ENCODE measurements at regions not wholly inside any gene's neighbourhood (a gene's known extent, or its start where the extent isn't known, plus 50 kb on each side); places are given as distances from the start of the nearest gene placed in this dataset.

DNA sequence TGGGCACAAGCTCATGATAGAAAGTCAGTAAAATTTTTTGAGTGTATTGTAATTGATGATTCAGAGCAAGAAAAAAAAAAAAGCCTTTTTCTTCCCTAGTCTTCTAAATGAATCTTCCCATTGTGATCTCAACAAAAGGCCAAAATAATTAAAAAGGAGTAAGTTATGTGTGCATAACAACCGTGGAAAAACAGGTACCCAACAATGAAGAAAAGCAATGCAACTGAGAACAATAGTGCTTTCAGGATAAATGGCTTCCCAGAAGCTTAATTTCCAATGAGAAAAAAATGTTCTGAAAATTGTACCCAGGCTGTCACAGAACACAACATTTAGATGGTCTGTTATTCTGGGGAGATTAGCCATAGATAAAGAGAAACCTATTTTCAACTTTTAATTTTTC is 399.0 kb upstream of the AGA start:
- in situ Hi-C loops (cut with HindIII; ENCODE audit: extremely low pct_ligation_motif_present, low pct_unique_long_range_greater_than_20kb) = no loop called here
- no TSS peak for BruUV-seq (replicated peaks)
- no peak for FAIRE-seq

DNA sequence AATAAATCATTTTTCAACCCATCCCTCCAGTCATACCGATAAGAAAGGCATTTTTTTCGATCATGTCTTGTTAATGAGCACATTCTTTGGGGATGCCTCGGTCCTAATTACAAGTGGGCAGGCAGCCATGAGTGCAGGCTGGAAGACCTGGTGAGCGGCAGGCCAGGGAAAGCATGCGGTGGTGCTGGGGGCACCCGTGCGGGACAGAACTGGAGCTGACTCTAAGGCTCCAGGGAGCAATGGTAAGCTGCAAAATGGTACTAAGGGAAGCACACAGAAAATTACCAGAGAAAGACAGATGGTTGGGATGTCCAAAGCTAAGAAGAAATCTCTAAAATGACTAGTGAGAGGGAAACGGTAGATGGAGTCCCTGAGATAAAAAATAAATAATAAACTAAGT is 411.0 kb upstream of the AGA start:
- TF ChIP-seq CHD2 (IDR thresholded peaks at IDR 0.05; ENCODE audit: low read depth, low read length) (no peak), RCOR2 (CRISPR knock-in tag; IDR thresholded peaks at IDR 0.05) (no peak)
- POLR2A ChIA-PET = no interaction called here
- Histone ChIP-seq H3K9me3 (ENCODE audit: low read length) (peaks cover 33% of the 10 kb centered on the region), H3K4me2 (ENCODE audit: low read depth, low read length) (no peak overlapping the region), H3K79me2 (ENCODE audit: insufficient read depth, low read length) (no peaks in the 10 kb centered on the region), H3K9ac (ENCODE audit: insufficient read depth, low read depth, low read length) (no peak overlapping the region), H2AFZ (ENCODE audit: low read length) (no peak overlapping the region), H3K4me1 (ENCODE audit: insufficient read depth, low read length) (no peaks in the 10 kb centered on the region), H3K4me3 (replicated peaks in 1 of 3; ENCODE audit: insufficient read depth in 1 of 3, low read depth in 2 of 3, low read length in 3 of 3) (no peak overlapping the region), H4K20me1 (ENCODE audit: insufficient read depth, low read length) (no peaks in the 10 kb centered on the region), H3K27me3 (ENCODE audit: control insufficient read depth in 1 of 2, insufficient read depth in 2 of 2, low read length in 2 of 2) (no peaks in the 10 kb centered on the region), H3K27ac (ENCODE audit: extremely low read length, insufficient read depth, low read length) (no peak overlapping the region), H3K36me3 (replicated peaks in 1 of 2; ENCODE audit: control insufficient read depth in 1 of 2, insufficient read depth in 2 of 2, low read length in 2 of 2) (no peaks in the 10 kb centered on the region)
- FAIRE-seq (no peak), DNase-seq (ENCODE audit: low spot score) (no peak), ATAC-seq (no peak)
- intact Hi-C loops (cut with micrococcal nuclease; ENCODE audit: unreplicated experiment) (no loop called here), in situ Hi-C loops (cut with HindIII; ENCODE audit: extremely low pct_ligation_motif_present, low pct_unique_long_range_greater_than_20kb) (no loop called here)
- 39% methylated on average over 8 of the region's 8 CpGs for WGBS (ENCODE audit: low lambda C conversion rate)
- CTCF ChIA-PET (ENCODE audit: low intra/inter-chr PET ratio, low total read pairs) = no interaction called here
- no TSS peak for BruUV-seq (replicated peaks)

More for the DNA sequence above, 399.0 kb upstream of the AGA start:
- no peak overlapping the region for H3K4me3 ChIP-seq (replicated peaks in 1 of 3; ENCODE audit: insufficient read depth in 1 of 3, low read depth in 2 of 3, low read length in 3 of 3)
- intact Hi-C loops (cut with micrococcal nuclease; ENCODE audit: unreplicated experiment) = no loop called here
- ChIA-PET POLR2A (no interaction called here), CTCF (ENCODE audit: low intra/inter-chr PET ratio, low total read pairs) (no interaction called here)
- H3K27me3 ChIP-seq (ENCODE audit: control insufficient read depth in 1 of 2, insufficient read depth in 2 of 2, low read length in 2 of 2) = no peaks in the 10 kb centered on the region
- ATAC-seq (no peak), DNase-seq (ENCODE audit: low spot score) (no peak)
- H3K9ac ChIP-seq (ENCODE audit: insufficient read depth, low read depth, low read length) = no peak overlapping the region
- H3K79me2 ChIP-seq (ENCODE audit: insufficient read depth, low read length) = no peaks in the 10 kb centered on the region
- TF ChIP-seq, protein P1, sequence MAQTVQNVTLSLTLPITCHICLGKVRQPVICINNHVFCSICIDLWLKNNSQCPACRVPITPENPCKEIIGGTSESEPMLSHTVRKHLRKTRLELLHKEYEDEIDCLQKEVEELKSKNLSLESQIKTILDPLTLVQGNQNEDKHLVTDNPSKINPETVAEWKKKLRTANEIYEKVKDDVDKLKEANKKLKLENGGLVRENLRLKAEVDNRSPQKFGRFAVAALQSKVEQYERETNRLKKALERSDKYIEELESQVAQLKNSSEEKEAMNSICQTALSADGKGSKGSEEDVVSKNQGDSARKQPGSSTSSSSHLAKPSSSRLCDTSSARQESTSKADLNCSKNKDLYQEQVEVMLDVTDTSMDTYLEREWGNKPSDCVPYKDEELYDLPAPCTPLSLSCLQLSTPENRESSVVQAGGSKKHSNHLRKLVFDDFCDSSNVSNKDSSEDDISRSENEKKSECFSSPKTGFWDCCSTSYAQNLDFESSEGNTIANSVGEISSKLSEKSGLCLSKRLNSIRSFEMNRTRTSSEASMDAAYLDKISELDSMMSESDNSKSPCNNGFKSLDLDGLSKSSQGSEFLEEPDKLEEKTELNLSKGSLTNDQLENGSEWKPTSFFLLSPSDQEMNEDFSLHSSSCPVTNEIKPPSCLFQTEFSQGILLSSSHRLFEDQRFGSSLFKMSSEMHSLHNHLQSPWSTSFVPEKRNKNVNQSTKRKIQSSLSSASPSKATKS (CRISPR knock-in tag; IDR thresholded peaks at IDR 0.05) = no peak
- TF ChIP-seq SALL2 (CRISPR knock-in tag; IDR thresholded peaks at IDR 0.05) = no peak
- no peak for TF ChIP-seq RCOR2 (CRISPR knock-in tag; IDR thresholded peaks at IDR 0.05)
- TF ChIP-seq ZNF282 (IDR thresholded peaks at IDR 0.05; ENCODE audit: partially characterized antibody) = no peak
- no peaks in the 10 kb centered on the region for H3K36me3 ChIP-seq (replicated peaks in 1 of 2; ENCODE audit: control insufficient read depth in 1 of 2, insufficient read depth in 2 of 2, low read length in 2 of 2)
- no peak overlapping the region for H3K4me2 ChIP-seq (ENCODE audit: low read depth, low read length)
- WGBS (ENCODE audit: low lambda C conversion rate) = 3% methylated on average over 1 of the region's 1 CpG
- no peak overlapping the region for H2AFZ ChIP-seq (ENCODE audit: low read length)
- H4K20me1 ChIP-seq (ENCODE audit: insufficient read depth, low read length) = no peaks in the 10 kb centered on the region
- H3K9me3 ChIP-seq (ENCODE audit: low read length) = no peaks in the 10 kb centered on the region
- H3K27ac ChIP-seq (ENCODE audit: extremely low read length, insufficient read depth, low read length) = no peak overlapping the region
- no peaks in the 10 kb centered on the region for H3K4me1 ChIP-seq (ENCODE audit: insufficient read depth, low read length)

Measured in HepG2 (cell line).